Ecto neural progenitor cell (in vitro differentiated cells): ENCODE measurements at regions not wholly inside any gene's neighbourhood (a gene's known extent, or its start where the extent isn't known, plus 50 kb on each side); places are given as distances from the start of the nearest gene placed in this dataset.
"Not testable (repeated sequence)": the region's sequence is repeated elsewhere in the genome, so short reads cannot be mapped to it uniquely, and the experiment has no call there.

Source experiments
- DNase-seq: peaks from one replicate; pipeline ENCODE4 v3.0.0-alpha.2; 2018; ENCODE audit warnings: low spot score

DNA sequence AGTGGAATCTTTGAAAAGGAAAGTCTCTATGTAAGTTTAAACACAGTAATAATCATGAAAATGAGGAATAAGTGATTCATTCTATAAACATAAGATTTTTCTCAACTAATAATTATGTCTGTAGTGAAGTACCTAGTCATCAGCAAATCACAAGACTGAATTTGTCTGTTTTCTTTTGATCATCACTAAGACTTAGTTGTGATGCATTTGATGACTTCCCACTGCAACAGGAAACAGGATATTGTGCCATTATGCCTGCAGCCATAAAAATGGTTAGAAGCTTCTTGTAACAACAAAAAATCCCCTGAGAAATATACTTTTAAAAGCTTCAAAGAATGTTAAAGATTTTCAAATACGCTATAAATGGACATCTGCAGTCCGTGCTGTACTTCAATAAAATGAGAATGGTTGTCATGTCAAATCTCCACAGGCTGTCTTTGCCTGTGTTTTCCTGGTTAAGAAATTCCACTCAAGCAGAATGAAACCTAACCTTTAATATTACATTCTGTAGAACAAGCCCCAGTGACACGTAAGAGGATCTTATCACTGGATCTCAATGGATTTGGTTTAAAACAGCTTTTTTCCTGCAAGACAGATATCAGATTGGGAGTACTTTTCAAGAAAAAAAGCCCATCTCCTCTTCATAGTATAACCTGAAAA, 1262.3 kb upstream of the PHF14 start:
- no peak for DNase-seq

DNA sequence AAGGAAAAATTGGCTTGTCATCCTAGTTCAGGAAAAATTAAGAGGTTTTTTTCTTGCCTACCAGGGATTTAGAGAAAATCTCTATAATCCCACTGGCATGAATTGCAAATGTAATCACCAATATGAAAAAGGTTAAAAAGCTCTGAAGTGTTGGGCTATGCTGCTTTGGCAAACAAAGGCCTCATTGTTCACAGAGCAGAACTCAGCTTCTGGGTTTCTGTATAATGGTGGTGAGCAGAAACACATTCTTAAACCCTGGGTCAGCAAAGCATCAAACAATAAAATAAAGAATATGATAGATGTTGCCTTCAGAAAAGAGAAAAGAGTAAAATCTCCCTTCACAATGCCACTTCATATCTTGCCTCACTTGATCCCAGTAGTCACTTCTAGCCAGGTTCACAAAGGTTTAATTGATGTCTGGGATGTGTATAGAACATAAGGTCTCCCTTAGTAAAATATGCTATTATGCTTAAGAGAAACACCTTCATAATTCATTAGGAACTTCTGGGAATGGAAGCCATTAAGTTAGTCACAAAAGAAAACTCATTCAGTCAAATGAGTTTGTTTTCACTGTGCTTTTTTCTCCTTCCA, 1255.5 kb upstream of the PHF14 start:
- no peak for DNase-seq

DNA sequence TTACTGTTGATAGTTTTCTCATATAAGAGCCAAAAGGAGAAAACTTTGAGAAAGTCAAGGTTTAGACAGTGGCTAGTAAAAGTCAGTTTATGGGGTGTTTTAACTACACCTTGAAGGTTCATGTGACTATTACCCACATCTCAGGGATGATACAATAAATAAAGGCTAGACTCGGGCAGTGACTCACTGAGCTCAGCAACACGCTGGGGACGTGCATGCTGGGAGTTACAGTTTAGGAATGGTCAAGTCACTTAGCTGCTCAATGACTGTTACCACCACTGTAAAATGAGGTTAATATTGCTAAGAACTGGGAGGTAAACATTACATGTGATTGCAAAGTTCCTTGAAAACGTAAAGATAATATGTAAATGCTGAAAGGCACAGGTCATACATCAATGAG, 1254.4 kb upstream of the PHF14 start:
- DNase-seq: no peak

DNA sequence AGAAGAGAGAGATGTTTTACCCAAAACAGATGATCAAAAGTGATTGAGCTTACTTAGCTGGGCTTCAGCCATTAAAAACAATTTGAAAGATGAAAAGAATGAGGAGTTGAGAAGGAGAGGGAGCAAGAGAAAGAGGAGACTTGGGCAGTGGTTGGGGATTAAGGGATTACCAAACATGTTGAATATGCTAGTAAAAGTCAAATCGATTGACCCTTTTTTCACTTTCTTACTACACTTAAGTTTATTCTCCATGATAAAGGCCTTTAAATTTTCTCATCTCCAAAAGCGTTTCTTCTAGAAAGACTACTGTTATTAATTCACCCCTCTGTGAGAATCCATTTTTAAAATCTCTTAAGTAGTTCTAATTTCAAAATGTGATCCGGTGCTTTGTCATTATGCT, 1254.0 kb upstream of the PHF14 start:
- DNase-seq: no peak

DNA sequence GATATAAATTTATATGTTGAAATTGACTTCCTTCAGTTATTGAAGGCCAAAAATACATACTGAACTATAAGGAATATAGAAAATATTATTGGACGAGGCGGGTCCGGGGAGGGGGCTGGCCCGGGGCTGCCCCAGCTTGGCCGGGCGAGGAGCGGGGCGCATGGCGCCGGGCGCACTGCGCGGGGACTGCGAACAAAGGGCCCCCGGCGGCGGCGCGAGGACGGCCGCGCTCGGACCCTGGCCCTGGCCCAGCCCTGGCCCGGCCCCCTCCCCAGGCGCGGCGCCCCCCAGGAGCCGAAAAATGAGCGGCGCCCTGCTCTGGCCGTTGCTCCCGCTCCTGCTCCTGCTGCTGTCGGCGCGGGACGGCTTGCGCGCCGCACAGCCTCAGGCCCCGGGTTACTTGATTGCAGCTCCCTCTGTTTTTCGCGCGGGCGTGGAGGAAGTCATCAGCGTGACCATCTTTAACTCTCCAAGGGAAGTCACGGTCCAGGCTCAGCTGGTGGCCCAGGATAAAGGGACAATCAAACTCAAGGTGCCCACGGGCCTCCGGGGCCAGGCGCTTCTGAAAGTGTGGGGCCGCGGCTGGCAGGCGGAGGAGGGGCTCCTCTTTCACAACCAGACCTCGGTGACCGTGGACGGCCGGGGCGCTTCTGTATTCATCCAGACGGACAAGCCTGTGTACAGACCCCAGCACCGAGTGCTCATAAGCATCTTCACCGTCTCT, 1247.6 kb upstream of the PHF14 start:
- DNase-seq: not testable (repeated sequence)

- DNase-seq: not testable (repeated sequence)
Observed at GRCh38 chr7:9726811-9727210, 1246.9 kb upstream of the PHF14 start.

DNA sequence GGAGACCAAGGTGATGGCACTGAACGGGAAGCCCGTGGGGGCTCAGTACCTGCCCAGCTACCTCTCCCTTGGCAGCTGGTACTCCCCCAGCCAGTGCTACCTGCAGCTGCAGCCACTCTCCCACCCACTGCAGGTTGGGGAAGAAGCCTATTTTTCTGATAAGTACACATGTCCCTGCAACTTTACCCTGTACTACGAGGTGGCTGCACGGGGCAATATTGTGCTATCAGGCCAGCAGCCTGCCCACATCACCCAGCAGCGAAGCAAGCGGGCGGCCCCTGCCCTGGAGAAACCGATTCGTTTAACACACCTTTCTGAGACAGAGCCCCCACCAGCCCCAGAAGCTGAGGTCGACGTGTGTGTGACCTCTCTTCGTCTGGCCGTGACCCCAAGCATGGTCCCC, 1246.2 kb upstream of the PHF14 start:
- not testable (repeated sequence) for DNase-seq

DNA sequence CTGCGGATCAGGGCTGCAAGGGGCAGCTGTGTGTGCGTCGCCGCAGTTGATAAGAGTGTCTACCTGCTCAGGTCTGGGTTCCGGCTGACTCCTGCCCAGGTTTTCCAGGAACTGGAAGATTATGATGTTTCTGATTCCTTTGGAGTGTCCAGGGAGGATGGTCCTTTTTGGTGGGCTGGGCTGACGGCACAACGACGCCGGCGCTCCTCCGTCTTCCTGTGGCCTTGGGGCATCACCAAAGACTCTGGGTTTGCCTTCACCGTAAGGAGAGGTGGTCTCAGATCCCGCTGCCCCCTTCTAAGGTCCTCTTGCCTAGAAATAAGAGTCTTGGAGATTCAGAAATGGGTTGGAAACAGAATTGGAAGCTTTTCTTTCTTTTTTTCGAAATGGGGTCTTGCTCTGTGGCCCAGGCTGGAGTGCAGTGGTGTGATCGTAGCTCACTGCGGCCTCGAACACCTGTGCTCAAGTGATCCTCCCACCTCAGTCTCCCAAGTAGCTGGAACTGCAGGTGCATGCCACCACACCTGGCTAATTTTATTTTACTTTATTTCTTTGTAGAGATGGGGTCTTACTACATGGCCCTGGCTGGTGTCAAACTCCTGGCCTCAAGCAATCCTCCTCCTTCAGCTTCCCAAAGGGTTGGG, 1245.5 kb upstream of the PHF14 start:
- not testable (repeated sequence) for DNase-seq

DNA sequence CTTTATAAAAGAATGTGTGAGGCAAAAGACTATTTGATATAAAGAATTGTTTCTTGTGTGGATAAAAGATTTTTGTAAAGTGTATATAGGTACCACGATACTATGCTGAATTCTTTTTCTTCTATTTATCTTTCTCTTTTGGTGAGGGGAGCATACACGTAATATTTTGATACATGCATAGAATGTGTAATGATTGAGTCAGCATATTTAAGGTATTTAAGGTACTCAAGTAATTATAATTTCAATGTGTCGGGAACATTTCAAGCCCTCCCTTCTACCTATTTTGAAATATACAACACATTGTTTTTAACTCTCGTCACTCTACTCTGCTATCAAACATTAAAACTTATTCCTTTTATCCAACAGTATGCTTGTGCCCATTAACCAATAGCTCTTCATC, 1221.6 kb upstream of the PHF14 start:
- no peak for DNase-seq

DNA sequence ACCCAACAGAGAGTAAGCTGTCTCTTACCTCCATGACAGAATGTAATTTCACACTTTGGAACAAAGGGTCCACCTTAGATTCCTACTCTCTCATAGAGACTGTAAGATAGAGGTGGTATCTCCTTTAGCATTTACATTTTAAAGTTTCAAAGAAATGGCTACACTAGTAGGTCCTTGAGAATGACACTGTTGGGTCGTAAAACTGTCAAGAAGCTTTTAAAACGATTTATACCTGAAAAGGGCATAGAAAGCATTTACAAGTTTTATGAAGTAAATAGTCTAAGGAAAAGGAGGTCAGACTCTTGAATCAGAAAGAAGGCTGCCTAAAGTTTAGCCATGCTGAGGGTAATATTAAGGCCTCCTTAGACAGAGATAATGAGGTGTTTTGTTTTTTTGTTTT, 1212.4 kb upstream of the PHF14 start:
- no peak for DNase-seq

- DNase-seq: no peak
Observed at GRCh38 chr7:9776900-9777299, 1196.8 kb upstream of the PHF14 start.

GRCh38 chr7:9778367-9778766, 1195.3 kb upstream of the PHF14 start:
- no peak for DNase-seq

- DNase-seq: no peak
Observed at GRCh38 chr7:9781710-9782109, 1192.0 kb upstream of the PHF14 start.

- DNase-seq: no peak
Observed at GRCh38 chr7:9782275-9782674, 1191.4 kb upstream of the PHF14 start.

DNA sequence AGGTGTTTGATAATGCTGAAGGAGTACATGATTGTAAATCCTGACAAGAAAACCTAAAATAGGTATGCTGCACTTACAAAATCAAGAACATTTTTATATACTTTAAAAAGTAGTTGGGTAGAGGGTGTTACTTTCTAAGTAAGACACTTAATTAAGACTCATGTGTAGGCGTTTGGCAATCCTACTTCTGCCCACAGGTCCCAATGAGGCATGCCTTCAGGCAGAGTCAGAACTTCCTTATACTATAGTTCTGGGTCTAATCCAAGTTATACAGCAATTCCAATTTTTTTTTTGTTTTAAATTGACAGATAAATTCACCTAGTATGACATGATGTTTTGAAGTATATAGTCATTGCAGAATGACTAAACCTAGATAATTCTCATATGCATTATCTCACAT, 1188.5 kb upstream of the PHF14 start:
- DNase-seq: no peak

GRCh38 chr7:9796241-9796640, 1177.4 kb upstream of the PHF14 start:
- DNase-seq: no peak

DNA sequence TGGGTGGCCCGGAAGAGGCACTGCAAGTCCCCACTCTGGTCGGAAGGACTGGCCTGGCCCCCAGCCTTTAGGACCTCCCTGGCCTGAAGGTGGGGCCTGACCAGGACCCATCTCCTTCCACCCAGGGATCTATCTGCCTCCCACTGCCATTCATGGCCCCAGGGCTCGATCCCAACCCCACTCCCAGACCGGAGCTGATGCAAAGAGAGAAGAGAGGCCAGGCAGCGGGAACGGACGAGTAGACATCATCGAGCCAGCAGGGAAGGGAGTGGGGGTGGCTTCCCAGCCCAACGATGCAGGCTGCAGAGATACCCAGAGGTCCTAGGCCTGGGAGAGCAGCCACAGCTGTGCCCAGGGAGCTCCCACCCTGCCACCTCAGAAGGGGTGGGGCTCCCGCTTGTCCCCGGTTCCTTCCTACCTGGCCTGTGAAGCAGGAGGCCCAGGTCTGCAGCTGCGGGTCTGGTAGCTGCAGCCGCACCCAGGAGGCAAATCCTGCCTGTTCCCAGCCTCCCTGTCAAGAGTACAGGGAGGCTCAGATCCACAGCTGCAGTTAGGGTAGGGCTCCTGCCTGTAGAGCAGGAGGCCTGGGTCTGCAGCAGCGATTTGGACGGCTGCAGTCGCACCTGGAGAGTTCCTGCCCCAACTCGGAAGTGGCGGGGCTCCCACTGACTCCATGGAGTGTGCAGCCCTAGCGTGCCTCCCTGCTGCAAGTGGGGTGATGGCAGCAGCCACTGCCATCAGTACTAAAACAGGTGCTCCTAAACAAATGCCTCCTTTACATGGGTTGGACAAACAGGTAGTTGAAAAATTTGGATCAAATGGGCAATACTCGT, 1151.0 kb upstream of the PHF14 start:
- DNase-seq: no peak

DNA sequence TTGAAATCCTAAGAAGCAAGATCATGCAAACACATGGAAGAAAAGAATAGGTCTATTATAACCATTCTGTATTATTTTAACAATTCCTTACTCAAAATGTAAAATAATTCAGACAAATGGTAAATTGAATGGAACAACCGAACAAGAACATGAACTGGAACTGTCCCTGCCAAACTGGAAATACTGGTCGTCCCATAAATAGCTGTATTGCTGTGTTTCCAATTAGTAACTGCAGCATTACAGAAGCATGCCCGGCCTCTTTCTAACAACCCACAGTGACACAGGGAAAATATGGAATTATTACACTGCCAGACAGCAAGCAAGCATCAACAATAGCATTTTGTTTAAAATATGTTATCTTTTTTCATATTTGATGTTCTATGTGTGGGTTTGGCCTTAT, 1138.5 kb upstream of the PHF14 start:
- no peak for DNase-seq

- DNase-seq: no peak
Observed at GRCh38 chr7:9836671-9837070, 1137.0 kb upstream of the PHF14 start.

GRCh38 chr7:9842301-9842700, 1131.4 kb upstream of the PHF14 start:
- DNase-seq: no peak

DNA sequence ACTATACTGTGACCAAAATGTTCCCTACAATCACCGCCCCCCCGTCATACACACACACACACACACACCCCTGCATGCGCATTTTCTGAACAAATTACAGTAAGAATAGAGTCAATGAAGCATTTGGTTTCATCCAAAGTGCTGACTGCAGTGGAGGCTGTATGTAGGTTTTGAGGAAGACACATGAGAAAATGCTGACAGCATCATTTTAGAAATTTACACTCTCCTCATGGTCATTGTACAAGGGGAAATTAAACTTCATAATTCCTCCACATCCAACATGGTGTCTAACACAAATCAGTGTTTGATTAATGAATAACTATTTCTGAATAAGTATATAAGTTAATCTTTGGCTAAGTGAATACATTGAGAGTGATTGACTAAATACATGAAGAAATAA, 1126.8 kb upstream of the PHF14 start:
- DNase-seq: no peak

DNA sequence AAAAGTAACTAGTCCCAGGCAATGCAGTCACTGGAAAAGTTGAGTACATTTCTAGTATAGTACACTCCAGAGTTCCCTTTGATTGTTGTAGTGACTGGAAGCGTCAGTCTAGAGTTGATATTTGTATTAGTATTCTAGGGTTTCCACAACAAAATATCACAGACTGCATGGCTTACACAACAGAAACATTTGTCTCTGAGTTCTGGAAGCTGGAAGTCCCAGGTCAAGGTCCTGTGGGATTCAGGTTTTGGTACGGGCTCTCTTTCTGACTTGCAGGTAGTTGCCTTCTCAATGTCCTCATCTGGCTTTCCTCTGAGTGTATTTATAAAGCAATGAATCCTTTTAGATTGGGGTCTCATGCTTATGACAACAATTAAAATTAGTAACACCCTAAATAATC, 1119.1 kb upstream of the PHF14 start:
- DNase-seq: no peak
